Kidney epithelial cell (primary cell): ENCODE measurements at regions not wholly inside any gene's neighbourhood (a gene's known extent, or its start where the extent isn't known, plus 50 kb on each side); places are given as distances from the start of the nearest gene placed in this dataset.

Experiments used
- DNase-seq: peaks from one replicate; pipeline ENCODE4 v3.0.0-alpha.2; 2010; ENCODE audit warnings: low read depth
- H3K27me3 ChIP-seq: 2 replicates; pipeline ENCODE4 v1.6.0; 2011; ENCODE audit warnings: low read length; ENCODE audit not compliant: control insufficient read depth, insufficient read depth
- H3K36me3 ChIP-seq: 2 replicates; pipeline ENCODE4 v1.5.1; 2011; ENCODE audit warnings: low read length; ENCODE audit not compliant: control insufficient read depth, insufficient read depth
- H3K4me3 ChIP-seq: 2 replicates; pipeline ENCODE4 v1.5.1; 2011; ENCODE audit warnings: low read depth, mild to moderate bottlenecking, control low read depth, low read length
- TF ChIP-seq, protein P1 (sequence below): IDR thresholded peaks from 2 replicates; pipeline ENCODE4 v1.5.1; 2011; ENCODE audit warnings: mild to moderate bottlenecking, moderate library complexity, low read length, control low read depth, inconsistent platforms; ENCODE audit not compliant: insufficient read depth, poor library complexity, severe bottlenecking

- H3K4me3 ChIP-seq = no peak overlapping the region
- DNase-seq = peak; percentile 81
- TF ChIP-seq, protein P1, sequence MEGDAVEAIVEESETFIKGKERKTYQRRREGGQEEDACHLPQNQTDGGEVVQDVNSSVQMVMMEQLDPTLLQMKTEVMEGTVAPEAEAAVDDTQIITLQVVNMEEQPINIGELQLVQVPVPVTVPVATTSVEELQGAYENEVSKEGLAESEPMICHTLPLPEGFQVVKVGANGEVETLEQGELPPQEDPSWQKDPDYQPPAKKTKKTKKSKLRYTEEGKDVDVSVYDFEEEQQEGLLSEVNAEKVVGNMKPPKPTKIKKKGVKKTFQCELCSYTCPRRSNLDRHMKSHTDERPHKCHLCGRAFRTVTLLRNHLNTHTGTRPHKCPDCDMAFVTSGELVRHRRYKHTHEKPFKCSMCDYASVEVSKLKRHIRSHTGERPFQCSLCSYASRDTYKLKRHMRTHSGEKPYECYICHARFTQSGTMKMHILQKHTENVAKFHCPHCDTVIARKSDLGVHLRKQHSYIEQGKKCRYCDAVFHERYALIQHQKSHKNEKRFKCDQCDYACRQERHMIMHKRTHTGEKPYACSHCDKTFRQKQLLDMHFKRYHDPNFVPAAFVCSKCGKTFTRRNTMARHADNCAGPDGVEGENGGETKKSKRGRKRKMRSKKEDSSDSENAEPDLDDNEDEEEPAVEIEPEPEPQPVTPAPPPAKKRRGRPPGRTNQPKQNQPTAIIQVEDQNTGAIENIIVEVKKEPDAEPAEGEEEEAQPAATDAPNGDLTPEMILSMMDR = no peak
- no peaks in the 10 kb centered on the region for H3K27me3 ChIP-seq
- H3K36me3 ChIP-seq = no peaks in the 10 kb centered on the region
Observed at GRCh38 chr11:56932572-56933220, 56.0 kb upstream of the OR5AK2 start.

- no peaks in the 10 kb centered on the region for H3K36me3 ChIP-seq
- TF ChIP-seq, protein P1 = no peak
- no peak overlapping the region for H3K4me3 ChIP-seq
- no peak for DNase-seq
- no peaks in the 10 kb centered on the region for H3K27me3 ChIP-seq
Observed at GRCh38 chr11:56923116-56923515, 65.6 kb upstream of the OR5AK2 start.

- Histone ChIP-seq H3K36me3 (no peaks in the 10 kb centered on the region), H3K27me3 (no peaks in the 10 kb centered on the region), H3K4me3 (no peak overlapping the region)
- no peak for DNase-seq
- TF ChIP-seq, protein P1 = no peak
Observed at GRCh38 chr11:56922421-56922820, 66.3 kb upstream of the OR5AK2 start.

GRCh38 chr11:56917708-56918400, 70.9 kb upstream of the OR5AK2 start:
- no peaks in the 10 kb centered on the region for H3K27me3 ChIP-seq
- H3K36me3 ChIP-seq = no peaks in the 10 kb centered on the region
- TF ChIP-seq, protein P1 = no peak
- DNase-seq = peak; percentile 2
- no peak overlapping the region for H3K4me3 ChIP-seq

DNA sequence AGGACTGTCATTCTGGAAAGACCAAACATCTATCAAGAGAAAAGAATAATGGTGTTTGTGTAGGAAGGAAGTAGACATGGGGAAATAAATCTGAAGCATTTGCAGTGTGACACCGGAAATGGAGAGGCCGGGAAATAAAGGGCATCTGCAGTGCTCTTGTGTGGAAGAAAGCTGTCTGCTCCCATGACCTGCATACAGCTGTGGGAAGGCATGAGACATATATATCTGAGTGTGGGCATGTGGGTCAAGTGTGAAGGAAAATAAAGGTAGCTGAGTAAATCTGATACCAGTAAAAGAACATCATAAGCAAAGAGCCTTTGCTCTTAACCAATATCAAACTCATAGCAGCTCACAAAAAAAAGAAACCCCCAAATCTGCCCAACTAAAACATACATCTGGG, 72.1 kb upstream of the OR5AK2 start:
- Histone ChIP-seq H3K36me3 (no peaks in the 10 kb centered on the region), H3K4me3 (no peak overlapping the region), H3K27me3 (no peaks in the 10 kb centered on the region)
- DNase-seq = no peak
- TF ChIP-seq, protein P1 = no peak
